GM12865 (cell line): ENCODE measurements at regions not wholly inside any gene's neighbourhood (a gene's known extent, or its start where the extent isn't known, plus 50 kb on each side); places are given as distances from the start of the nearest gene placed in this dataset.

Source experiments
- DNase-seq: peaks from one replicate; pipeline ENCODE4 v3.0.0; 2010; ENCODE audit warnings: low read depth
- H3K4me3 ChIP-seq: 2 replicates; pipeline ENCODE4 v1.5.1; 2011; ENCODE audit warnings: mild to moderate bottlenecking, low read depth, low read length, control low read depth
- CTCF ChIP-seq: IDR thresholded peaks from 2 replicates; pipeline ENCODE4 v1.5.1; 2011; ENCODE audit warnings: low read length, control low read depth, low read depth, inconsistent platforms; ENCODE audit not compliant: insufficient read depth; ENCODE audit errors: missing control alignments

DNA sequence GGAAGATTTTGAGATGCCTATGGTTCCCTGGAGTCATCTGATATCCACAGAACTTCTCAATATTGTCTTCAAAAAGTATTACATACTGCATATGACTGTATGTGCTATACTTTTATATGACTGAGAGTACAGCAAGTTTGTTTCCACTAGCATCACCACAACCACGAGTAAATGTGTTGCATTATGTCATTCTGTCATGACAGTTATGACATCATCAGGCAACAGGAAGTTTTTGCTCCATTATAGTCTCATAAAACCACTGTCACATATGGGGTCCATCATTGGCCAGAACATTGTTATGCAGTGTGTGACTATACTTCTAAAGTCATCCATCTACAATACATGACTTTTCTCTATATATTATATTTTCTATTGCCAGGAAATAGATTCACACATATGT, 831.7 kb downstream of the SEMA5A start:
- no peak overlapping the region for H3K4me3 ChIP-seq
- DNase-seq, result no peak
- TF ChIP-seq CTCF, result no peak

DNA sequence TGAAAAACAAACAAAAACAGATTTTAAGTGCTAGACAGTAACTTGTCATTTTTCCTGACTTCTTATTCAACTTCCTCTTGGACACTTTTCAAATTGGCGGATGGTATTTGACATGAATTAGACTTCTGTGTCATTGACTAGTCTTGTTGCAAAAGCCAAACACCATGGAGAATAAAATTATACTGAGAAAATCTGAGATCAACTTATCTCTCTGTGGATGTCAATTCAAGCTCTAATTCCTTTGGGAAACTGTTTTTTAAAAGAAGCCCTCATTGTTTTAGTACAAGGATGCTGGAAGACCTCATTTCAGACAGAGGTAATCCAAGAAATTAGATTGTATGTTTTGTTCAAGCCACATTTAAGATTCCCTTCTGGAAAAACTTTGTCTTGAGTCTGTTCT, 831.0 kb downstream of the SEMA5A start:
- TF ChIP-seq CTCF, result no peak
- no peak overlapping the region for H3K4me3 ChIP-seq
- DNase-seq, result no peak

DNA sequence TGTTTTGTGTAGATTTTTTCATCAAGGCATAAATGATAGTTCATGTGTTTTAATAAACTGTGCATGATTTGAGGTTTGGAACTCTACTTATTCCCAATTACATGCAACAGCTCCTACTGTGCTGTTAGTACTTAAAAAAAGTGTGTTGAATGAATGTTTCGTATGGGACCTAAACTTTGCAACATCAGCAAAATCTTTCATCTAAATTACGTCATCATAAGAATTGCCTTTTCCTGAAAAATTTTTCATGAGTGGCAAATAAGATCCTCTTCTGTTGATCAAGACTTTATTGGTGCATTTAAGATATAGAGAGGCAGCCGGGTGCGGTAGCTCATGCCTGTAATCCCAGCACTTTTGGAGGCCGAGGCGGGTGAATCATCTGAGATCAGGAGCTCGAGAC, 826.1 kb downstream of the SEMA5A start:
- TF ChIP-seq CTCF, result no peak
- no peak overlapping the region for H3K4me3 ChIP-seq
- no peak for DNase-seq

GRCh38 chr5:8720506-8720905, 825.4 kb downstream of the SEMA5A start:
- no peak for TF ChIP-seq CTCF
- DNase-seq, result no peak
- H3K4me3 ChIP-seq, result no peak overlapping the region

DNA sequence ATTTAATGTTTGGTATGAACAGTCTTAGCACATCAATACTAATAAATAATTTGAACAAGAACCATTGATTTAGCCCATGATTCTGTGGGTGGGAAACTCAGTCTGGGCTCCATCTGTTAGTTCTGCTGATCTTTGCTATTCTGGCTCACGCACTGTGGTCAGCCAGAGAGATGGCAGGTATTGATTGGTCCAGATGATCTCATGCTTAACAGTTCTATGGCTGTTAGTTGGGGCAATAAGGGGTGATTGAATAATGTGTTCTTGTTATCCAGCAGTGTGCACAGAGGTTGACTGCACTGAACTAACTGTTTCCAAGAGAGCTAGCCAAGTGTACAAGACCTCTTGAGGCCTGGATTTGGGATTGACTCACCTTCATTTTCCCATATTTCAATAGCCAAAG, 824.3 kb downstream of the SEMA5A start:
- H3K4me3 ChIP-seq, result no peak overlapping the region
- no peak for DNase-seq
- TF ChIP-seq CTCF, result no peak

DNA sequence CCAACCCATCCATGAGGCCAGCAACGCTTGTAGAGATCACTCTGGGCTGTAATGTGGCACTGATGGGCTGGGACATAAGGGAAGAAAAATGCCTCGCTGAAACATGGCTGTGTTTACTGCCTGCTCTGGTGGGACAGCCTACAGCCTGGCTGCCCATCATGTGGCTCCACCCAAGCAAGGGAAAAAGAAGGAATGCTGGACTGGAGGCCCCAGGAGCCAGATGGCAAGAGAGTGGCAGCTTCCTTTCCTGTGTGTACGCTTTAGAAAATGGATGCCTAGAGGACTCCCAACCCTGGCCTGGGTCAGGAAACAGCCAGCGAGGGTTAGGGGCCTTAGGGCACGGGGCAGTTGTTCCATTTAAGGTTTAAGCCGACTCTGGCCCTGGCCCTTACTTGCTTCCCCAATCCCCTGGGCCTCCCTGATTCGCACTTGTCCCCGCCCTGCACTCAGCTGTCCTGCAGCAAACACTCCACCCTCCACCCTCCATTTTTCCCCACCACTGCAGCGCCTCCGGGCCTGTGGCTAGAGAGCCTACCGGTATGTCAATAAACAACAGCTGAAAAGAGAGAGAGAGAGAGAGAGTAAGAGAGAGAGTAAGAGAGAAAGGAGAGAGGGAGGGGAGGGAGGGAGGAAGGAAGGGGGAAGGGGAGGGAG, 819.4 kb downstream of the SEMA5A start:
- no peak for TF ChIP-seq CTCF
- H3K4me3 ChIP-seq, result no peak overlapping the region
- no peak for DNase-seq

- no peak for DNase-seq
- TF ChIP-seq CTCF, result no peak
- no peak overlapping the region for H3K4me3 ChIP-seq
Observed at GRCh38 chr5:8727396-8727795, 818.5 kb downstream of the SEMA5A start.
